GM12864 (cell line): ENCODE measurements at regions not wholly inside any gene's neighbourhood (a gene's known extent, or its start where the extent isn't known, plus 50 kb on each side); places are given as distances from the start of the nearest gene placed in this dataset.

Experiments used
- DNase-seq: peaks from one replicate; pipeline ENCODE4 v3.0.0-alpha.2; 2011; ENCODE audit warnings: low read depth
- H3K4me3 ChIP-seq: 2 replicates; pipeline ENCODE4 v1.5.1; 2011; ENCODE audit warnings: mild to moderate bottlenecking, low read depth, low read length, control low read depth
- CTCF ChIP-seq: IDR thresholded peaks from 2 replicates; pipeline ENCODE4 v1.5.1; 2011; ENCODE audit warnings: low read depth, mild to moderate bottlenecking, moderate library complexity, low read length, control low read depth, inconsistent platforms; ENCODE audit errors: missing control alignments

GRCh38 chr3:20256144-20256543 lies 70.1 kb upstream of the SGO1 start:
- no peak for DNase-seq
- no peak for TF ChIP-seq CTCF
- H3K4me3 ChIP-seq = no peak overlapping the region

GRCh38 chr3:20254268-20255117 lies 68.5 kb upstream of the SGO1 start:
- TF ChIP-seq CTCF = no peak
- no peak overlapping the region for H3K4me3 ChIP-seq
- no peak for DNase-seq

GRCh38 chr3:20250786-20251185 lies 64.8 kb upstream of the SGO1 start:
- TF ChIP-seq CTCF = no peak
- H3K4me3 ChIP-seq = no peak overlapping the region
- DNase-seq = no peak

- H3K4me3 ChIP-seq = no peak overlapping the region
These were observed 64.3 kb upstream of the SGO1 start for GRCh38 chr3:20250314-20250713.

GRCh38 chr3:20246662-20247061 lies 60.7 kb upstream of the SGO1 start:
- no peak for TF ChIP-seq CTCF
- DNase-seq = no peak

More at GRCh38 chr3:20250314-20250713, 64.3 kb upstream of the SGO1 start:
- no peak for TF ChIP-seq CTCF
- DNase-seq = no peak

GRCh38 chr3:20245781-20246180 lies 59.8 kb upstream of the SGO1 start:
- no peak for TF ChIP-seq CTCF
- H3K4me3 ChIP-seq = no peak overlapping the region

More at GRCh38 chr3:20246662-20247061, 60.7 kb upstream of the SGO1 start:
- H3K4me3 ChIP-seq = no peak overlapping the region

More at GRCh38 chr3:20245781-20246180, 59.8 kb upstream of the SGO1 start:
- DNase-seq = no peak
